K562 (cell line): ENCODE measurements at regions not wholly inside any gene's neighbourhood (a gene's known extent, or its start where the extent isn't known, plus 50 kb on each side); places are given as distances from the start of the nearest gene placed in this dataset.

Source experiments
- ARID1B ChIP-seq: fragments of 450-650 bp; IDR thresholded peaks from 2 replicates; pipeline ENCODE4 v1.6.1; 2016; ENCODE audit warnings: antibody characterized with exemption, mild to moderate bottlenecking, inconsistent platforms
- GABPA ChIP-seq: fragments of 200-800 bp; sonication (Bioruptor generic); conservative IDR thresholded peaks from 2 replicates; pipeline ENCODE4 v1.6.1; 2016; ENCODE audit warnings: low read depth, missing genetic modification characterization, missing compliant biosample characterization
- HIVEP1 ChIP-seq: fragments of 250-450 bp; sonication (Bioruptor Pico); IDR thresholded peaks from 2 replicates; pipeline ENCODE4 v1.4.0; 2020; ENCODE audit warnings: mild to moderate bottlenecking
- ILK ChIP-seq: fragments of 450-650 bp; IDR thresholded peaks from 2 replicates; pipeline ENCODE4 v1.6.1; 2016; ENCODE audit warnings: missing genetic modification characterization, low read depth, mild to moderate bottlenecking, missing compliant biosample characterization, moderate library complexity, borderline replicate concordance
- POLR2AphosphoS5 ChIP-seq: IDR thresholded peaks from 2 replicates; pipeline ENCODE4 v1.6.1; 2011; ENCODE audit warnings: mild to moderate bottlenecking, low read depth, low read length, moderate library complexity; ENCODE audit not compliant: control insufficient read depth, insufficient read depth
- TBP ChIP-seq: optimal IDR thresholded peaks from 2 replicates; pipeline ENCODE3; 2011; ENCODE audit warnings: low read depth, low read length, improper control_type of control experiment
- YY1 ChIP-seq, 3 experiments: IDR thresholded peaks; 2 replicates each; pipeline ENCODE4 v1.6.1; 2011; ENCODE audit warnings: low read length in 2 of 3, mild to moderate bottlenecking in 2 of 3, moderate library complexity in 2 of 3, borderline replicate concordance in 1 of 3, control low read depth in 1 of 3, low read depth in 1 of 3; ENCODE audit not compliant: insufficient read depth in 3 of 3, insufficient replicate concordance in 2 of 3, control insufficient read depth in 1 of 3, insufficient read length in 1 of 3; ENCODE audit errors: extremely low read depth in 1 of 3
- TF ChIP-seq, protein P1 (sequence below): sonication (generic); formaldehyde crosslinking; IDR thresholded peaks from 2 replicates; pipeline ENCODE4 v1.8.0; 2023; ENCODE audit warnings: mild to moderate bottlenecking, missing genetic modification reagents

DNA sequence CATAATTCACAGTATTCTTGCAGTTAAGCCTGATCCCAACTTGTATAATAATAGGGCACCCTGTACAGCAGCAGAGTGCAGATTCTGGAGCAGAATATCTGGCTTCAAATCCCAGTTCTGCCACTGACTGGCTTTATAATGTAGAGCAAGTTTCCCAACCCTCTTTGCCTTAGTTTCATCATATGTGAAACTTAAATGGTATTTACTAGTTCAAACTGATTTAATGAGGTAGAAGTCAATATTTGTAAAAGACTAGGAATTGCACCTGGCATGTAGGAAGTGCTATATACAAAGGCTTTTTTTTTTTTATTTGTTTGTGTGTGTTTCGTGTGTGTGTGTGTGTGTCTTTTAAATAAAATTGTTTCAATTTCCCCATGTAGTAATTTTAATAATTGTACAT, 125.9 kb downstream of the CCER1 start:
- TF ChIP-seq POLR2AphosphoS5 (no peak), ILK (tag) (no peak), ARID1B (no peak), YY1 (IDR thresholded peaks at IDR 0.05; ENCODE audit: borderline replicate concordance in 1 of 3, control insufficient read depth in 1 of 3, extremely low read depth in 1 of 3, insufficient read depth in 3 of 3, insufficient read length in 1 of 3, insufficient replicate concordance in 2 of 3, low read depth in 1 of 3, low read length in 2 of 3) (no peak), HIVEP1 (no peak), TBP (no peak), GABPA (no peak)
- TF ChIP-seq, protein P1, sequence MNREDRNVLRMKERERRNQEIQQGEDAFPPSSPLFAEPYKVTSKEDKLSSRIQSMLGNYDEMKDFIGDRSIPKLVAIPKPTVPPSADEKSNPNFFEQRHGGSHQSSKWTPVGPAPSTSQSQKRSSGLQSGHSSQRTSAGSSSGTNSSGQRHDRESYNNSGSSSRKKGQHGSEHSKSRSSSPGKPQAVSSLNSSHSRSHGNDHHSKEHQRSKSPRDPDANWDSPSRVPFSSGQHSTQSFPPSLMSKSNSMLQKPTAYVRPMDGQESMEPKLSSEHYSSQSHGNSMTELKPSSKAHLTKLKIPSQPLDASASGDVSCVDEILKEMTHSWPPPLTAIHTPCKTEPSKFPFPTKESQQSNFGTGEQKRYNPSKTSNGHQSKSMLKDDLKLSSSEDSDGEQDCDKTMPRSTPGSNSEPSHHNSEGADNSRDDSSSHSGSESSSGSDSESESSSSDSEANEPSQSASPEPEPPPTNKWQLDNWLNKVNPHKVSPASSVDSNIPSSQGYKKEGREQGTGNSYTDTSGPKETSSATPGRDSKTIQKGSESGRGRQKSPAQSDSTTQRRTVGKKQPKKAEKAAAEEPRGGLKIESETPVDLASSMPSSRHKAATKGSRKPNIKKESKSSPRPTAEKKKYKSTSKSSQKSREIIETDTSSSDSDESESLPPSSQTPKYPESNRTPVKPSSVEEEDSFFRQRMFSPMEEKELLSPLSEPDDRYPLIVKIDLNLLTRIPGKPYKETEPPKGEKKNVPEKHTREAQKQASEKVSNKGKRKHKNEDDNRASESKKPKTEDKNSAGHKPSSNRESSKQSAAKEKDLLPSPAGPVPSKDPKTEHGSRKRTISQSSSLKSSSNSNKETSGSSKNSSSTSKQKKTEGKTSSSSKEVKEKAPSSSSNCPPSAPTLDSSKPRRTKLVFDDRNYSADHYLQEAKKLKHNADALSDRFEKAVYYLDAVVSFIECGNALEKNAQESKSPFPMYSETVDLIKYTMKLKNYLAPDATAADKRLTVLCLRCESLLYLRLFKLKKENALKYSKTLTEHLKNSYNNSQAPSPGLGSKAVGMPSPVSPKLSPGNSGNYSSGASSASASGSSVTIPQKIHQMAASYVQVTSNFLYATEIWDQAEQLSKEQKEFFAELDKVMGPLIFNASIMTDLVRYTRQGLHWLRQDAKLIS (CRISPR knock-in tag): no peak
